ENCODE measurements at regions not wholly inside any gene's neighbourhood (a gene's known extent, or its start where the extent isn't known, plus 50 kb on each side); places are given as distances from the start of the nearest gene placed in this dataset.
"Not testable (repeated sequence)": the region's sequence is repeated elsewhere in the genome, so short reads cannot be mapped to it uniquely, and the experiment has no call there.

GRCh38 chr6:166253778-166254204 is 54.4 kb downstream of the PRR18 start:
- Histone ChIP-seq H3K4me3 (ENCODE audit: low read depth, low read length) (no peak overlapping the region), H3K27me3 (ENCODE audit: control insufficient read depth, insufficient read depth, low read length) (peaks cover 35% of the 10 kb centered on the region), H3K4me1 (ENCODE audit: control insufficient read depth, insufficient read depth, low read length) (peaks cover 13% of the 10 kb centered on the region), H3K27ac (ENCODE audit: low read depth, low read length) (no peak overlapping the region), H3K9me3 (ENCODE audit: control insufficient read depth, insufficient read depth, low read length) (no peaks in the 10 kb centered on the region), H3K36me3 (ENCODE audit: control insufficient read depth, insufficient read depth, low read length) (no peaks in the 10 kb centered on the region)
- peak in 2 of 6 donors; percentile 23 to 27 for DNase-seq (ENCODE audit: low read depth in 4 of 6, low spot score in 6 of 6)
- WGBS (ENCODE audit: insufficient coverage), result 2% methylated on average over 25 of the region's 26 CpGs

DNA sequence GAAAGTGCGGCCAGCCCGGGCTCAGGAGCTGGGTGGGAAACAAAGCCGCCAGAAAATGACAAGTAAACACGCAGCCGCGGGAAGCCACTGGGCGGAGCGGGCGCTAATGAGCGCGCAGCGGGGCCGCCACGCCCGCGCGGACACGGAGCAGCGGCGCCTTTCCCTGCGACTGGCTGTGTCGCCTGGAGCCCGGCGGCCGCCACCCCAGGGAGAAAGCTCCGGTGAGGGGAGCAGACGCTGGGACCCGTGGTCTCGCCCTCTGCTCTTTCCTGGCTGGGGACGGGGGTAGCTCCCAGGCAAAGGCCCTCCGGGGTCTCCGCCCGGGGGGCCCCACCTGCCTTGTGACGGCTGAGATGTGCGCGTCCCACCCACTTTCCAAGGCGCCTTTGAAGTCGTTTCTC is 54.9 kb downstream of the PRR18 start:
- peak in 2 of 6 donors; percentile 58 to 60 for DNase-seq (ENCODE audit: low read depth in 4 of 6, low spot score in 6 of 6)
- peaks cover 35% of the 10 kb centered on the region for H3K27me3 ChIP-seq (ENCODE audit: control insufficient read depth, insufficient read depth, low read length)
- 2% methylated on average over 36 of the region's 38 CpGs for WGBS (ENCODE audit: insufficient coverage)
- H3K27ac ChIP-seq (ENCODE audit: low read depth, low read length), result no peak overlapping the region
- peaks cover 13% of the 10 kb centered on the region for H3K4me1 ChIP-seq (ENCODE audit: control insufficient read depth, insufficient read depth, low read length)
- peak overlapping the region; percentile 27 for H3K4me3 ChIP-seq (ENCODE audit: low read depth, low read length)
- no peaks in the 10 kb centered on the region for H3K36me3 ChIP-seq (ENCODE audit: control insufficient read depth, insufficient read depth, low read length)
- no peaks in the 10 kb centered on the region for H3K9me3 ChIP-seq (ENCODE audit: control insufficient read depth, insufficient read depth, low read length)

GRCh38 chr6:166252601-166253000 is 55.6 kb downstream of the PRR18 start:
- peaks cover 35% of the 10 kb centered on the region for H3K27me3 ChIP-seq (ENCODE audit: control insufficient read depth, insufficient read depth, low read length)
- WGBS (ENCODE audit: insufficient coverage), result 94% methylated on average over 18 of the region's 27 CpGs
- no peak for DNase-seq (ENCODE audit: low read depth in 4 of 6, low spot score in 6 of 6)
- no peak overlapping the region for H3K27ac ChIP-seq (ENCODE audit: low read depth, low read length)
- H3K9me3 ChIP-seq (ENCODE audit: control insufficient read depth, insufficient read depth, low read length), result no peaks in the 10 kb centered on the region
- no peak overlapping the region for H3K4me3 ChIP-seq (ENCODE audit: low read depth, low read length)
- H3K4me1 ChIP-seq (ENCODE audit: control insufficient read depth, insufficient read depth, low read length), result peaks cover 13% of the 10 kb centered on the region
- H3K36me3 ChIP-seq (ENCODE audit: control insufficient read depth, insufficient read depth, low read length), result no peaks in the 10 kb centered on the region

- Histone ChIP-seq H3K4me3 (ENCODE audit: low read depth, low read length) (no peak overlapping the region), H3K36me3 (ENCODE audit: control insufficient read depth, insufficient read depth, low read length) (no peaks in the 10 kb centered on the region), H3K9me3 (ENCODE audit: control insufficient read depth, insufficient read depth, low read length) (no peaks in the 10 kb centered on the region), H3K27ac (ENCODE audit: low read depth, low read length) (no peak overlapping the region), H3K4me1 (ENCODE audit: control insufficient read depth, insufficient read depth, low read length) (peaks cover 13% of the 10 kb centered on the region), H3K27me3 (ENCODE audit: control insufficient read depth, insufficient read depth, low read length) (peaks cover 35% of the 10 kb centered on the region)
- 50% methylated on average over 2 of the region's 6 CpGs for WGBS (ENCODE audit: insufficient coverage)
- peak in 1 of 6 donors; percentile 23 for DNase-seq (ENCODE audit: low read depth in 4 of 6, low spot score in 6 of 6)
Measured at GRCh38 chr6:166251655-166252054, 56.5 kb downstream of the PRR18 start.

DNA sequence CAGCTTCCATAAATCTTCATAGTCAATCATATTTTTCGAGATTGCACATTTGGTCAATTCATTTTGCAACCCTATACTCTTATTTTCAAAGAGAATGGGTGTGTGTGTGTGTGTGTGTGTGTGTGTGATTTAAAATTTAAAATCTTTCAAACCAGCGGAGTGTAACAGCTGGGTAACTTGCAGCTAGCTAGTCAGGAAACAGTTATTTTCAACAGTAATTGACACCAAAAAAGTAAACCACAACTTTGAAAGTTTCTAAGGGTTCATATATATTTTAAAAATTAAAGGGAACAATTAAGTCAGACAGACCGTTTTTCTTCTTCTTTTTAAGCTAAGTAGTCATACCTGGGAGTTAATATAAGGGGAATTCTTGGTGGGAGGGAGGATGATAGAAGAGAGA is 57.0 kb downstream of the PRR18 start:
- H3K9me3 ChIP-seq (ENCODE audit: control insufficient read depth, insufficient read depth, low read length), result no peaks in the 10 kb centered on the region
- no peak overlapping the region for H3K4me3 ChIP-seq (ENCODE audit: low read depth, low read length)
- WGBS (ENCODE audit: insufficient coverage), result no CpG with 5 or more reads among the region's 3 CpGs
- peaks cover 13% of the 10 kb centered on the region for H3K4me1 ChIP-seq (ENCODE audit: control insufficient read depth, insufficient read depth, low read length)
- no peak overlapping the region for H3K27ac ChIP-seq (ENCODE audit: low read depth, low read length)
- peaks cover 35% of the 10 kb centered on the region for H3K27me3 ChIP-seq (ENCODE audit: control insufficient read depth, insufficient read depth, low read length)
- no peak for DNase-seq (ENCODE audit: low read depth in 4 of 6, low spot score in 6 of 6)
- no peaks in the 10 kb centered on the region for H3K36me3 ChIP-seq (ENCODE audit: control insufficient read depth, insufficient read depth, low read length)

DNA sequence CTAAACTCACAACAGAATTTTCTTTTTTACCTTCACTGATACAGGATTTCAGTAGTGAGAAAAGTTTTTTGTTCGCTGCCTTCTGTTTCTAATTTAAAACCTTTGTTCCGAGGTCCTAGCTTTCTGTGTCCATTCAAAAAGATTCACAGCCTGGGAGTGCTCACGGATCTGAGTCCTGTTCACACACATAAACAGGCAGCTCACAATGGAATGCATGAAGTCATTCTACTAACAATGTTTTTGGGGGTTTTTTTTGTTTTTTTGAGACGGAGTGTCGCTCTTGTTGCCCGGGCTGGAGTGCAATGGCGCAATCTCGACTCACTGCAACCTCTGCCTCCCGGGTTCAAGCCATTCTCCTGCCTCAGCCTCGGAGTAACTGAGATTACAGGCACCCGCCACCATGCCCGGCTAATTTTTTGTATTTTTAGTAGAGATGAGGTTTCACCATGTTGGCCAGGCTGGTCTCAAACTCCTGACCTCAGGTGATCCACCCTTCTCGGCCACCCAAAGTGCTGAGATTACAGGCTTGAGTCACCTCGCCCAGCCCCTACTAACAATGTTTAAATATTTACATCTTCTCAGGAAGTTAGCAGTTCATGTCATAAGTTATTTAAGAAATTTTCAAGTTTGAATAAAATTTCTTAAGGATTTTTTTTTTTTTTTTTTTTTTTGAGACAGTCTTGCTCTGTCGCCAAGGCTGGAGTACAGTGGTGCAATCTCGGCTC is 59.0 kb downstream of the PRR18 start:
- H3K27me3 ChIP-seq (ENCODE audit: control insufficient read depth, insufficient read depth, low read length), result peaks cover 21% of the 10 kb centered on the region
- H3K9me3 ChIP-seq (ENCODE audit: control insufficient read depth, insufficient read depth, low read length); DNase-seq (ENCODE audit: low read depth in 4 of 6, low spot score in 6 of 6); H3K4me3 ChIP-seq (ENCODE audit: low read depth, low read length); H3K36me3 ChIP-seq (ENCODE audit: control insufficient read depth, insufficient read depth, low read length); H3K27ac ChIP-seq (ENCODE audit: low read depth, low read length): not testable (repeated sequence)
- WGBS (ENCODE audit: insufficient coverage), result 90% methylated on average over 6 of the region's 16 CpGs
- H3K4me1 ChIP-seq (ENCODE audit: control insufficient read depth, insufficient read depth, low read length), result peaks cover 13% of the 10 kb centered on the region

- DNase-seq (ENCODE audit: low read depth in 4 of 6, low spot score in 6 of 6), result no peak
- Histone ChIP-seq H3K4me3 (ENCODE audit: low read depth, low read length) (no peak overlapping the region), H3K36me3 (ENCODE audit: control insufficient read depth, insufficient read depth, low read length) (no peaks in the 10 kb centered on the region), H3K9me3 (ENCODE audit: control insufficient read depth, insufficient read depth, low read length) (no peaks in the 10 kb centered on the region), H3K27ac (ENCODE audit: low read depth, low read length) (no peak overlapping the region), H3K4me1 (ENCODE audit: control insufficient read depth, insufficient read depth, low read length) (no peaks in the 10 kb centered on the region), H3K27me3 (ENCODE audit: control insufficient read depth, insufficient read depth, low read length) (peaks cover 6% of the 10 kb centered on the region)
- 100% methylated on average over 1 of the region's 5 CpGs for WGBS (ENCODE audit: insufficient coverage)
Measured at GRCh38 chr6:166245148-166245547, 63.0 kb downstream of the PRR18 start.

- WGBS (ENCODE audit: insufficient coverage), result 64% methylated on average over 11 of the region's 11 CpGs
- H3K9me3 ChIP-seq (ENCODE audit: control insufficient read depth, insufficient read depth, low read length), result no peaks in the 10 kb centered on the region
- no peaks in the 10 kb centered on the region for H3K4me1 ChIP-seq (ENCODE audit: control insufficient read depth, insufficient read depth, low read length)
- peaks cover 6% of the 10 kb centered on the region for H3K27me3 ChIP-seq (ENCODE audit: control insufficient read depth, insufficient read depth, low read length)
- no peak overlapping the region for H3K27ac ChIP-seq (ENCODE audit: low read depth, low read length)
- no peak for DNase-seq (ENCODE audit: low read depth in 4 of 6, low spot score in 6 of 6)
- no peaks in the 10 kb centered on the region for H3K36me3 ChIP-seq (ENCODE audit: control insufficient read depth, insufficient read depth, low read length)
- no peak overlapping the region for H3K4me3 ChIP-seq (ENCODE audit: low read depth, low read length)
Measured at GRCh38 chr6:166244353-166245045, 63.7 kb downstream of the PRR18 start.

DNA sequence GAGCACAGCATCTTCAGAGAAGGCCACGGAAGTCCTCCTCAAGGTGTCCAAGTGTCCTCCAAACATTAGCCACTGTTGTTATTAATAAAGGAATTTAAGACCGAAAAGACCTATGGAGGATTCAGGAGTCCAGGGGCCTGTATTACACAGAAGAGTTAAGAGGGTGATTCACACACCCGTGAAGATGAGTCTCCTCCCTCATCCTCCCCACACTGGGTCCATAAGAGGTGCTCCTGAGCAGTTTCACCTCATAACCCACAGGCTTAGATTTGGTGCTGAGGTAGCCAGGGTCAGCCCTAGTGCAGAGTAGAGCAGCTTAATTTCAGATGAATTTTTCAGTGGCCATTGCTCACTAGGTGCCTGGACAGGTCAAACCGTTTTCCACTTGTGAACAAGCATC is 65.3 kb downstream of the PRR18 start:
- Histone ChIP-seq H3K9me3 (ENCODE audit: control insufficient read depth, insufficient read depth, low read length) (no peaks in the 10 kb centered on the region), H3K36me3 (ENCODE audit: control insufficient read depth, insufficient read depth, low read length) (no peaks in the 10 kb centered on the region), H3K27ac (ENCODE audit: low read depth, low read length) (no peak overlapping the region), H3K4me3 (ENCODE audit: low read depth, low read length) (no peak overlapping the region), H3K27me3 (ENCODE audit: control insufficient read depth, insufficient read depth, low read length) (peaks cover 6% of the 10 kb centered on the region), H3K4me1 (ENCODE audit: control insufficient read depth, insufficient read depth, low read length) (no peaks in the 10 kb centered on the region)
- no peak for DNase-seq (ENCODE audit: low read depth in 4 of 6, low spot score in 6 of 6)
- WGBS (ENCODE audit: insufficient coverage), result 17% methylated on average over 1 of the region's 4 CpGs

DNA sequence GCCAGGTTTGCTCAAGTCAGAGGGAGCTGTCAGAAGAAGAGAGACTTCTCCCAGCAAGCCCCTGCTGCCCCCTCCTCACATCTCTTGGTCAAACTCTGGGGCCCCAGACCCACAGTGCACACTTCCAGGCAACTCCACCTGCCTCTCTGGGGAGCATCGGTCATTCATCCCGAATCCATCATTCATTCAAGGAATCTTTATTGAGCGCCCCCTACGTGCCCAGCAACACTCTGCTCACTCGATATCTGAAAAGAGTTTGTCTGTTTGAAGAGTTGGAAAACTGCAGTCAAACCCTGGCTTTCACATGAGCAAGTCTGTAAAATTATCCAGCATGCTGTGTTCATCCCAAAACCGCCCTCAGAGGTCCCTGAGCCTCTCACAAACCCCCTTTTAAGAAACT is 66.2 kb downstream of the PRR18 start:
- no peaks in the 10 kb centered on the region for H3K9me3 ChIP-seq (ENCODE audit: control insufficient read depth, insufficient read depth, low read length)
- WGBS (ENCODE audit: insufficient coverage), result 88% methylated on average over 4 of the region's 6 CpGs
- peaks cover 6% of the 10 kb centered on the region for H3K27me3 ChIP-seq (ENCODE audit: control insufficient read depth, insufficient read depth, low read length)
- H3K36me3 ChIP-seq (ENCODE audit: control insufficient read depth, insufficient read depth, low read length), result no peaks in the 10 kb centered on the region
- no peak overlapping the region for H3K27ac ChIP-seq (ENCODE audit: low read depth, low read length)
- H3K4me1 ChIP-seq (ENCODE audit: control insufficient read depth, insufficient read depth, low read length), result no peaks in the 10 kb centered on the region
- DNase-seq (ENCODE audit: low read depth in 4 of 6, low spot score in 6 of 6), result no peak
- no peak overlapping the region for H3K4me3 ChIP-seq (ENCODE audit: low read depth, low read length)
